Activated CD4-positive, alpha-beta T cell treated with anti-CD3 and anti-CD28 coated beads, Interleukin-2, Interleukin-4, amounts not matched to agents 100 ng/mL and 50 ng/mL, durations not matched to agents 16 hours and 8 hours (primary cell): ENCODE measurements at regions not wholly inside any gene's neighbourhood (a gene's known extent, or its start where the extent isn't known, plus 50 kb on each side); places are given as distances from the start of the nearest gene placed in this dataset.
A peak's percentile ranks its signal among the peaks of the same experiment; 100 is the strongest.

Experiments used
- DNase-seq: peaks from one replicate; pipeline ENCODE4 v3.0.0-alpha.2; 2020; ENCODE audit warnings: low spot score

DNA sequence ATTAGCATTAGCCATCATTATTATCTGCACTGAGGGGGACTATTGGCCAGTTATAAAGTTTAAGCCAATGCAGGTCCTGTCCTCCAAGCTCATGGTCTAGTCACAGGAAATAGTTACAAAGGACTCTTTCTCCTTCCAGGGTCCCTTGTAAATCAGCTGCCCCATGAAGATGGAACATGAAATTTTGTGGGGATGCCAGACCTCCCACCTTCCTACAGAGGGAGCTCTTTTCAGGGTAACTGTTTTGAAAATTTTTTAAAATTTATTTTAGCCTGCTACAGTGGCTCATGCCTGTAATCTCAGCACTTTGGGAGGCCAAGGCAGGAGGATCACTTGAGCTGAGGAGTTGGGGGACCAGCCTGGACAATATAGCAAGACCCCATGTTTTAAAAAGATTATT is 124.4 kb upstream of the SLC34A2 start:
- no peak for DNase-seq

DNA sequence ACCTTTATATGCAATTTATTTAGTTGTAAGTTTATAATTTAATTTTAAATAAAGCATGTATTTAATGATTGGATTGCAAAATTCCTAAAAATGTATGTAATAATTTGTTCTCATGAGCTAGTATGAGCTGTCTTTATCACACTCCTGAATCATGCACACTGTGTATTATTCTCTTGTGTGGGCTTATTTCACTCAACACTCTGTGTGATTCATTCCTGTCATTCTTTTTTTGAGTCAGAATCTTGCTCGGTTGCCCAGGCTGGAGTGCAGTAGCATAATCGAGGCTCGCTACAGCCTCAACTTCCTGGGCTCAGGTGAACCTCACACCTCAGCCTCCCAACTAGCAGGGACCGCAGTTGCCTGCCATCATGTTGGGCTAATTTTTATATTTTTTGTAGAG is 123.1 kb upstream of the SLC34A2 start:
- peak; percentile 55 for DNase-seq

DNA sequence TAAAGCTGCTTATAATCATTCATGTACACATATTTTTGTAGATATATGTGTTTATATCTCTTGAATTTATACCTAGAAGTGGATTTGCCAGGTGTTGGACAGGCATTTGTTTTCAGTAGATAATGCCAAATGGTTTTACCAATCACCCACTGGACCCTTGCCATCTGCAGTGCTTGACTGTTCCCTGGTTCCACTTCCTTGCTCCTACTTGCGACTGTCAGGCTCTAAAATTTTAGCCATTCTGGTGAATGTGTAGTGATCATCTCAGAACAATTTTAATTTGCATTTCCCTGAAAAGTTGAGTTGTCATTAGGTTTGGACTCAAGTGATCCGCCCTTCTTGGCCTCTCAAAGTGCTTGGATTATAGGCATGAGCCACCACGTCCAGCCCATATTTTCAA is 122.4 kb upstream of the SLC34A2 start:
- DNase-seq, result no peak

DNA sequence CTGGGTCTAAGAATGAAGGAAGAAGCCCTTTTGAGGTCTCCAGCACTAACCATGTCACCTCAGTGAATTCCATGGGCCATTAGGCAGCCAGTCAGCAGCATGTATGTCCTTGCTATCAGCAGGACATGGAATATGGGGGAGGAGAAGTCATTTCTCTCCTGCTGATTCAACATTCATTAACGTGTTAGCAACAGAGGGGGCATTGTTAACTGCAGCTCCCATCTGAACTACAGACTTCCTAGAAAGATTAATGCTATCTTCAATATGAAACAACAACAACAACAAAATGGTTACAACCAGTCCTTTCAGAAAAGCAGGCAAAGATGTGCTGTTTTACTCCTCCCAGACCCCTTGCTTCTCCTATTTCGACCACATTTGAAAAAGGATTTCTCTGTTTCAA is 120.4 kb upstream of the SLC34A2 start:
- DNase-seq, result no peak

DNA sequence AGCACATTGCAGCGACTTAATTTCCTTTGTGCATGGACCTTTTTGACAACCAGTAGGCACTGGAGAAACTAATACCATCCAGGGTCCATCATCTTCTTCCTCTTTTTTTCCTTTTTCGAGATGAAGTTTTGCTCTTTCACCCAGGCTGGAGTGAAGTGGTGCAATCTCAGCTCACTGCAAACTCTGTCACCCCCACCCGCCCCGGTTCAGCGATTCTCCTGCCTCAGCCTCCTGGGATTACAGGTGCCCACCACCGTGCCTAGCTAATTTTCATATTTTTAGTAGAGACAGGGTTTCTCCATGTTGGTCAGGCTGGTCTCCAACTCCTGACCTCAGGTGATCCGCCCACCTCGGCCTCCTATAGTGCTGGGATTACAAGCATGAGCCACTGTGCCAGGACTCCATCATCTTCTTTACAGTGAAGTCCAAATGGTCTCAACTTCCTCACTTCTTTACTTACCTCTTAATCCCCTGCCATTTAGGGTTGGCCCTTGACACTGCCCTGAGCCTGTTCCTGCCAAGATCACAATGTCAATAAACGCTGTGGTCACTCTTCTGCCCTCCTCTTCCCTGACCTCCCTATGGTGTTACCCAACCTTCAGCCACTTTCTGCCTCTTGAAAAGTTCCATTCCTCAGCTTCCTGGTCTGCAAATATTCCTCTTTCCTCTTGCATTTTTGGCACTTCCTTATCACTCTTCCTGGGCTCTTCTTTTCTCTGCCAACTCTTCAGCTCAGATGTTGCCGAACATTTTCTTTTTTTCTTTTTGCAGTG is 119.8 kb upstream of the SLC34A2 start:
- no peak for DNase-seq

DNA sequence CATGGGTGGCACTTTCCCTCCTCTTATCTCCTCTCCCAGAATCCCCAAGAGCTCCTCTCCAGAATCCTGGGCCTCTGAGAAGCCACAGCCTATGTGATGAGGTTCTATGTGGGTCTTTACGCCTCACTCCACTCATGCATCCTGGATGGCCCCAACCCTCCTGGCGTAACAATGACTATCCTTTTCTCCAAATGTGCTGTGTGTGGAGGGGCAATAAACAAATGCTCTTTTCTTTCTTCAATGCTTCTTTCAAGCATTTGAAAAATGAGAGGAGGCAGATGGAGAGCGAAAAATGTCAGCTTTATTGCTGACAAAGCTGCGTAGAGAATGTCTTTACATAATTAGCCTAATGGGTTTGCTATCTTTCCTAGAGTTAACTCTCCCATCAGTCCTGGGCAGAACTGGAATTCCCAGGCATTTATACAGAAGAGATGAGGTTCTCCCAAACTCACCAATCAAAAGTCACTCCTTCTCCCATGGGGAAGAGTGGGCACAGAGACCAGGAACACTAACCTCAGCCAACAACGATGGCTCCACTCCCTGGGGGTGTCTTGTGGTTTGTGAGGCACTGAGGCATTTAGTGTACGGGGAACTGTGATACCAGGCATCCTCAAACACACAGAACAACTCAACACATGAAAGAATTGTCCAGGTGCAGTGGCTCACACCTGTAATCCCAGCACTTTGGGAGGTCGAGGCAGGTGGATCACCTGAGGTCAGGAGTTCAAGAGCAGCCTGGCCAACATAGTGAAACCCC is 118.9 kb upstream of the SLC34A2 start:
- no peak for DNase-seq

DNA sequence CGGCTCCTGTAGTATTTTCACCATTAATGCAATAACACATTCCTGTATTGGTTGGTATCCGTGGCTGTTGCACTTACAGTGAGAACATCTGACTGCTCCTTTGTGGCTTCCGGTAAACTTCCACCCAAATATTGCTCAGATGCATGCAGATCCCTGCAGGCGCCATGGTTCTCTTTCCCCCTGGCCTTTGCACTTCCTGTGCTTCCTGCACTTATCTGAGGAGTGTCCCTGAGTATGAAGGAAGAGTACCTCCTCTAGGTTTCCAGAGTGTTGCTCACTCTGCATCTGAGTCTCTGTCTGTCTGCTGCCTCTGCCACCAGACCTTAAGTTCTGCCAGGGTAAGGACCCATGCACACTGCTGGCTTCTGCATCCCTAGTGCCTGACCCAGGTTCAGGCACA is 117.2 kb upstream of the SLC34A2 start:
- no peak for DNase-seq

DNA sequence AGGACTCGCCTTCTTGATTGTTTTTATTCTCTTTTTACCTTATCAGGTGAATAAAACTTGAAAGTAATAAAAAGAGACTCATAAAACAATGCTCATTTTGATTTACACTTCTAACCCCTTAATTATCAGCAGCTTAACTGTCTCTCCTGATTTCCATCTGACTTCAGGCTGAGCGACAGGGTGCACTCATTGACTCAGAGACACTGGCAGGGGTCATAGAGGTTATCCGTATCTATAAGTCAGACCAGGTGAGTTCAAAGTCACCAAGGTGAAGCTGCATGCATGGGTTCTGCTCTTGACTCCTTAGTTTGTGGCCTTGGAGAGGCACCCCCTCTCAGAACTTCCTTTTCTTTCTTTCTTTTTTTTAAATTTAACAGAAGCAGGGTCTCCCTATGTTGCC is 116.4 kb upstream of the SLC34A2 start:
- DNase-seq, result no peak

DNA sequence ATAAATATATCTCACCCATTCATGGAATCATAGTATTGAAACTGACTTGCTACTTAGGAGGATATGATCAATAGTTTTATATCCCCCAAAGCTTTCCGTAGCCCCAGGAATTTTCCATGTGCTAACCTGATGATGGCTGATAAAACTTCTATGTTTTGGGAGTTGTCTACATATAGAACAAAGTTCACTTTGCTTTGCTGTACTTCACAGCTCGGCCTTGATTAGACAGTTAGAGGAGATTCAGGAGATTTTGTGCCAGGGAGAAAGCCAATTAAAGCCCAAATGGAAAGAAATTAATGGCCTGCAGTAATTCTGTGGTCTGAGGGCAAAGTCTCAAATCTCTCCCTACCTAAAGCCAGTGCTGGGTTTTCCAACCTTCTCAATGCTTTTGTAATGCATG is 114.9 kb upstream of the SLC34A2 start:
- no peak for DNase-seq

DNA sequence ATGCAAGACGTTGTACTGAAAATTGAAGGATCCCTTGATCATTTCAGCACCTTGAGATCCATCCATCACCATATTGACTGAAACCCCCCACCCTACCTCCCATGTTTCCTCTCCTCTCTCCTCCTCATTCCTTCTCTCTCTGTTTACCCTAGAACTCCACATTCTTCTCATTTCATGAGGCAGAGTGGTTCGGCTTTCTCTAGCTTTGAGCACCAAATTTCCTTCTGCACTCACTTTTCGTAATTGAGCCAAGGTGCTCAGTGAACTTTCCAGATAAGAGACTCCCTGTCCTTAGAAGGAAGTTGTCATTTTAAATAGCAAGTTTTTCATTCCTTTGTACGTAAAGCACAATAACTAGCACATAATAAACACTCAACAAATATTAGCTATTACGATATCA is 108.3 kb upstream of the SLC34A2 start:
- DNase-seq, result no peak

DNA sequence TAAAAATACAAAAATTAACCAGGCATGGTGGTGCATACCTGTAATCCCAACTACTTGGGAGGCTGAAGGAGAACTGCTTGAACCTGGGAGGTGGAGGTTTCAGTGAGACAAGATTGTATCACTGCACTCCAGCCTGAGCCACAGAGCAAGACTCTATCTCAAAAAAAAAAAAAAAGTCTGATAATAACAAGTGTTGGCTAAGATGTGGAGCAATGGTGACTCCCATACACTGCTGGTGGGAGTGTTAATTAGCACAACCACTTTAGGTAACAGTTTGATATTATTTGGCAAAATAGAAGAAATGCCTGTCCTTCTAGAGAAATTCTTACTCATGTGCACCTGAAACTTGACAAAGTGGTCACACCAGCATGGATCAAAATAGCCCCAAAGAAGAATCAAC is 106.2 kb upstream of the SLC34A2 start:
- no peak for DNase-seq

DNA sequence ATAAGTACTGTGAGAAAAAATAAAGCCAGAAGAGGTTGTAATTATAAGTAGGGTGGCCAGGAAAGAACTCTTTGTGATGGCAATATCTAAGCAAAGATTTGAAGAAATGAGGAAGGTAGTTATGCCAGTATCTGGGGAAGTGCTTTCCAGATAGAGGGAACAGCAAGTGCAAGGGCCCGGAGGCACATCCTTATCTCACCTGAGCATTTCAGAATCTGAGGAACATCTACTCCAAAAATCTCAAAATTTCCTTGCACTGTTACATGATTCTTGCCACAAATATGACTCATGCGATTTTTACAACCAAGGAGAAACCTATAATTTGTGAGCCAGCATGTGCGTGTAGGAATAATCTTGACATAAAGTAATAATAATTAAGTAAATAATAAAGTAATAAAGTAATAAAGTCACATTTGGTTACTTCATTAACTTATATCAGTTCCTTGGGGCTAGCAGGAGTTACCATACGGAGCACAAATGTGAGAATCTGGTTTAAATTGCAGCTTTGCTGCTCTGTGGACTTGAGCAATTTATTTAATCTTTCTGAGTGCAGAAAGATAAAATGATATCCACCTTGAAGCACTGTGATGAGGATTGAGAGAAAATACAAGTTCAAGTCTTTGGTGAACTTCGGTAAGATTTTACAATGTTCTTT is 105.1 kb upstream of the SLC34A2 start:
- no peak for DNase-seq

DNA sequence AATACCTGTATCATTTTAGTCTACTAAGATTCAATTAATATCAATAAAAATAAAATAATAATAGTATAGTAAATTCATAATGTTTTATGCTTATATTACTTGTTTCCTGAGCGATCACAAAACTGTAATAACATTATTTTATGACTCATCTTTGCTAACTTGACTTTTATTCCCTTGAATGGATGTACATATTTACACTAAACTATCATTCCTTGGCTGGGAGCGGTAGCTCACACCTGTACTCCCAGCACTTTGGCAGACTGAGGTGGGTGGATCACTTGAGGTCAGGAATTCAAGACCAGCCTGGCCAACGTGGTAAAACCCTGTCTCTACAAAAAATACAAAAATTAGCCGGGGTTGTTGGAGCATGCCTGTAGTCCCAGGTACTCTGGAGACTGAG is 104.0 kb upstream of the SLC34A2 start:
- no peak for DNase-seq

DNA sequence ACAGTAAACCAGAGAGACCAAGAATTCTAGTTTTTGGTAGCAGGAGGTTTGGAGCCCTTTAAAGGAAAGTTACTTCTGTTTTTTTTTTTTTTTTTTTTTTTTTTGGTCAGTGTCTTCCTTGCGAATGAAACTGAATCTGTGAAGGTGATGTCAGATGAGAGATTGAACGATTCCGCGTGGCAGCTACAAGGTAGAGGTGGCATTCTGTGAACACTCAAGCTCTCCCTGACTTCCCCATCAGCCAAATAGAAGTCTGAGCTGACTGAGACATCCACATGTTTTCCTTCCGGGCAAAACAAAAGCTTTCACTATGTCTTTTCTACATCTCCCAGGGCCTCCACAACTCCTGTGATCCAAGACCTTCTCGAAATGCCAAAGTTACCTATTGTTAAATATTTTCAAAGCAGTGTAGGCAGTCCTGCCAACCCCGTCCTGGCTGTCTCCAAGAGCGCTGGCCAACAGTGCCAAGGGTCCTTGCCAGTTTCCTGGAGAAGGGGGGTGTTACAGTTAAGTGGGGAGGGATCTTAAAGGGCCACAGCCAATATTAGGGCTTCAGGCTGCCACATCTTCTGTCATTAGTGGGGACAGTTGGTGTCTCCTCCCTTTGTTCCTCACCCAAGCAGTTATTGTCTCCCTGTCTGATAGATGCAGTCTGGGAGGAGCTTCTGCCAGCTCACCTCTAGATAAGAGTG is 102.9 kb upstream of the SLC34A2 start:
- DNase-seq, result no peak

DNA sequence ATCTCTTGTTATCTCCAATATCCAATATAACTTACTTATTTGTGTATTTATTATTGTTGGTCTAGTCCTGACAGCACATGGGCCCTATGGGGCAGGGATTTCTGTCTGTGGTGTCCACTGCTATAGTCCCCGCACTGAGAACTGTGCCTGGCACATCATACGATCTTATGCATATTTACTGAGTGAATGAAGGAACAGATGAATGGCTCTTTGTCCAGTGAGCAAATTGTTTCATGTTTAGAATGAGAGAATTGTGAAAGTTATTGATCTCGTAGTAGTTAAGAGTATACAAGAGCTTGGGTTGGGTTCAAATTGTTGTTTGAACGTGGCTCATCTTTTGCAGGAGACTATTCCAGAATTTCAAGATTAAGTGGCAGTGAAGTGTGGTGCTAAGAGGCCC is 96.1 kb upstream of the SLC34A2 start:
- DNase-seq, result no peak

DNA sequence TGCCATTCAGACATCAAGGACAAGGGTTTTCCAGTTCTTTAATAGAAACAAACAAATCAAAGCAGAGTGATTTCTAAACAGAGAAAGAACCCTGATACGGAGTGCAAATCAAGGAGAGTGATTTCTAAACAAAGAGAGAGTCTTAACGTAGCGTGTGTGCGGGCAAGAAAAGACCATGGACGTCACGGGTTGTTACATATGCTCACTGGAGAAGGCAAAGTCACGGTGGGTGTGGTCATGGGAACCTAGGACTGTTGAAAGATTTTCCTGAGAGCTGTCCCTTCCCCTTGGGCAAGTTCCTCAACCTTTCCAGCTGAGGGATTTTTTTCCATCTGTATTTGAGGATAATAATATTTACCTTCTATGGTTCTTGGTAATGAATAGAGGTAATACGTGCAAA is 95.0 kb upstream of the SLC34A2 start:
- no peak for DNase-seq

DNA sequence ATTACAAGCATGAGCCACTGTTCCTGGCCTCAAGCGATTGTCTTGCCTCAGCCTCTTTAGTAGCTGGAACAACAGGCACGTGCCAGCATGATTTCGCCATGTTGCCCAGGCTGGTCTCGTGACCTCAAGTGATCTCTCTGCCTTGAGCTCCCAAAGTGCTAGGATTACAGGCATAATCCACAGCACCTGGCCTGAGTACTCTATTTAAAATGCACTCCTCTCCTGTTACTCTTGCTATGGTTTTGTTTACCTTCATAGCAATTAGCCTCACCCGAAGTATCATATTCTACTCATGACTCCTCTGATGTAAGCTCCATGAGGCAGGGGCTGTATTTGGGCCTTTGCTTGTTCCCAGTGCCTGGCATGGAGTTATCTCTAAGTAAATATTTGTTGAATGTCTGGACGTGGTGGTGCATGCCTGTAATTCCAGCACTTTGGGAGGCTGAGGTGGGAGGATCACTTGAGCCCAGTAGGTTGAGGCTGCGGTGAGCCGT is 92.5 kb upstream of the SLC34A2 start:
- no peak for DNase-seq

DNA sequence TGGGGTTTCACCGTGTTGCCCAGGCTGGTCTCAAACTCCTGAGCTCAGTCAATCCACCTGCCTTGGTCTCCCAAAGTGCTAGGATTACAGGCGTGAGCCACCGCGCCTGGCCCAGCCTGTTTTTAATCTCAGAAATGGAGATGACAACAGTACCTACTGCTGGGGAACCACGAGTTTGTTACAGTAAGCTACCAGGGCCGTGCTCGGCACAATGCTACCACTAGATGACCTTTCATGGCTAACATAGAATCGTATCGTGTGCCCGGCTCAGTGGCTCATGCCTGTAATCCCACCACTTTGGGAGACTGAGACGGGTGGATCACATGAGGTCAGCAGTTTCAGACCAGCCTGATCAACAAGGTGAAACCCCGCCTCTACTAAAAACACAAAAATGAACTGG is 90.8 kb upstream of the SLC34A2 start:
- DNase-seq, result no peak

DNA sequence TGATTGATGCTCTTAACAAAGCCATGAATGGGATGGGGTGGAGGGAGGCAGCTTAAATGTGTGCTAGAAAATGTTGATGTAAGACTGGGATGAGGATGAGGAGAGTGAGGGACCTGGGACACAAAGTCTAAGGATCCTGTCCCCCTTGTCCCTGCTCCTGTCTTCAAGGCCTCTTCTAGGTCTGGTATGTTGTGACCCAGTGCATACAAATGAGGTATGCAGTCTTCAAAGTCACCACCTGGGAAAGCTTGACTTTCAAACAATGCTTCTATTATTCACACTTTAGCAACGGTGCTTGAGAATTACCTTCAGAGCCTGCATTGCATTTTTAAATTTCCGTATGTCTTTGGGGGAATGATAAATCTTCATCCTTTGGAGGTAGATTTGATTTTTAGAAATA is 88.4 kb upstream of the SLC34A2 start:
- no peak for DNase-seq

DNA sequence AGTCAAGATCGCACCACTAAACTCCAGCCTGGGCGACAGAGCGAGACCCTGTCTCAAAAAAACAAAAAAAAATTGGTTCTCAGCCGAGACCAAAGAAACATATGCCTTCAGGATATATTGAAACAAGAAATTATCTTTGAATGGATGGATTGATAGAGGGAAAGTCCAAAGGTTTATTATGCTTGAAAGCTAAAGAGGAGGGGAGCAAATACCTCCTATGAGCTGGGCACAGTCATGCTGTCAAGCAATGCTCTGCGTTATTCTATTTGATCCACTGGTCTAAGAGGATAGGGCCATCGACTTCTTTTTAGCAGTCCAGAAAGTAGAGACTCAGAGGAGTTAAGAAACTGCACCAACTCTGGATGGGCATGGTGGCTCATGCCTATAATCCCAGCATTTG is 85.9 kb upstream of the SLC34A2 start:
- no peak for DNase-seq

DNA sequence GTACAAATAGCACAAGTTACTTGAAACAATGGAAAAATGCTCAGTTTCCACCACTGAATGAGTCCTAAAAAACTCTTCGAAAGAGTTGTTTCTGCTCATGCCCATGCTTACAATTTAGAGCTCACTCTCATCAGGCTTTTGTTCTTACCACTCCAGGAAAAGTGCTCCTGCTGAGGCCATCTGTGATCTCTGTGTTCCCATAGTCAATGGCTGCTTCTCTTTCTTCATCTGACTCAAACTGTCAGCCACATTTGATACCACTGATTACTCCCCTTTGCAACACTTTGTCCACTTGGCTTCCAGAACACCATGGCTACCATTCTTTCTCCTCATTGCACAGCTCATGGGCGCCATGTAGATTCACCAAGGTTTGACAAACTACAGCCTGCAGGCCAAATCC is 80.0 kb upstream of the SLC34A2 start:
- no peak for DNase-seq

DNA sequence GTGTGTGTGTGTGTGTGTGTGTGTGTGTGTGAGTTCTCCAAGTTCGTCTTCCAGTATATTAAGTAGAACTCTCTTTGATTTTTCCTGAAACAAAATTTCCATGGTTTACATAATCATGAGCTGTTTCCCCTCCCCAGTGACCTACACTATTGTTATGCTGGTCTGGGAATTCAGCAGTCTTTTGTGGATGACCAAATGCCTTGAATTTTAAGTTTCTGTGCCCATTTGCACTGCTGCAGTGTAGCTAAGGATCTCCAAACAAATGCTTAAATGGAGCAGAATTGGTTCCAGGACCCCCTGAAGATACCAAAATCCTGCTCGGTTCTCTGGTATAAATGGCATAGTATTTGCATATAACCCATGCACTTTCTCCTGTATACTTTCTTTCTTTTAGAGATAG is 77.2 kb upstream of the SLC34A2 start:
- DNase-seq, result no peak
